ENCODE measurements at regions not wholly inside any gene's neighbourhood (a gene's known extent, or its start where the extent isn't known, plus 50 kb on each side); places are given as distances from the start of the nearest gene placed in this dataset.

GRCh38 chr1:239575113-239575512 is 188.7 kb downstream of the CHRM3 start:
- in situ Hi-C loops (cut with MboI; ENCODE audit: low sequenced_read_pairs, unreplicated experiment): no loop called here
- no peak for TF ChIP-seq CTCF (IDR thresholded peaks at IDR 0.05; ENCODE audit: borderline replicate concordance, control extremely low read depth, extremely low read depth, insufficient read depth, missing control alignments)
- no peak for DNase-seq (ENCODE audit: low spot score)

GRCh38 chr1:239583536-239583935 is 197.2 kb downstream of the CHRM3 start:
- TF ChIP-seq CTCF (IDR thresholded peaks at IDR 0.05; ENCODE audit: borderline replicate concordance, control extremely low read depth, extremely low read depth, insufficient read depth, missing control alignments): no peak
- no peak for DNase-seq (ENCODE audit: low spot score)
- in situ Hi-C loops (cut with MboI; ENCODE audit: low sequenced_read_pairs, unreplicated experiment): no loop called here

GRCh38 chr1:239586128-239586527 is 199.8 kb downstream of the CHRM3 start:
- DNase-seq (ENCODE audit: low spot score): no peak
- TF ChIP-seq CTCF (IDR thresholded peaks at IDR 0.05; ENCODE audit: borderline replicate concordance, control extremely low read depth, extremely low read depth, insufficient read depth, missing control alignments): no peak
- in situ Hi-C loops (cut with MboI; ENCODE audit: low sequenced_read_pairs, unreplicated experiment): no loop called here

GRCh38 chr1:239587066-239587465 is 200.7 kb downstream of the CHRM3 start:
- no peak for DNase-seq (ENCODE audit: low spot score)
- TF ChIP-seq CTCF (IDR thresholded peaks at IDR 0.05; ENCODE audit: borderline replicate concordance, control extremely low read depth, extremely low read depth, insufficient read depth, missing control alignments): no peak
- in situ Hi-C loops (cut with MboI; ENCODE audit: low sequenced_read_pairs, unreplicated experiment): no loop called here

GRCh38 chr1:239587574-239588369 is 201.4 kb downstream of the CHRM3 start:
- in situ Hi-C loops (cut with MboI; ENCODE audit: low sequenced_read_pairs, unreplicated experiment): no loop called here
- no peak for TF ChIP-seq CTCF (IDR thresholded peaks at IDR 0.05; ENCODE audit: borderline replicate concordance, control extremely low read depth, extremely low read depth, insufficient read depth, missing control alignments)
- no peak for DNase-seq (ENCODE audit: low spot score)

- no peak for DNase-seq (ENCODE audit: low spot score)
- in situ Hi-C loops (cut with MboI; ENCODE audit: low sequenced_read_pairs, unreplicated experiment): no loop called here
- no peak for TF ChIP-seq CTCF (IDR thresholded peaks at IDR 0.05; ENCODE audit: borderline replicate concordance, control extremely low read depth, extremely low read depth, insufficient read depth, missing control alignments)
Measured at GRCh38 chr1:239590556-239590955, 204.2 kb downstream of the CHRM3 start.
